ENCODE measurements at regions not wholly inside any gene's neighbourhood (a gene's known extent, or its start where the extent isn't known, plus 50 kb on each side); places are given as distances from the start of the nearest gene placed in this dataset.
"Not testable (repeated sequence)": the region's sequence is repeated elsewhere in the genome, so short reads cannot be mapped to it uniquely, and the experiment has no call there.

DNA sequence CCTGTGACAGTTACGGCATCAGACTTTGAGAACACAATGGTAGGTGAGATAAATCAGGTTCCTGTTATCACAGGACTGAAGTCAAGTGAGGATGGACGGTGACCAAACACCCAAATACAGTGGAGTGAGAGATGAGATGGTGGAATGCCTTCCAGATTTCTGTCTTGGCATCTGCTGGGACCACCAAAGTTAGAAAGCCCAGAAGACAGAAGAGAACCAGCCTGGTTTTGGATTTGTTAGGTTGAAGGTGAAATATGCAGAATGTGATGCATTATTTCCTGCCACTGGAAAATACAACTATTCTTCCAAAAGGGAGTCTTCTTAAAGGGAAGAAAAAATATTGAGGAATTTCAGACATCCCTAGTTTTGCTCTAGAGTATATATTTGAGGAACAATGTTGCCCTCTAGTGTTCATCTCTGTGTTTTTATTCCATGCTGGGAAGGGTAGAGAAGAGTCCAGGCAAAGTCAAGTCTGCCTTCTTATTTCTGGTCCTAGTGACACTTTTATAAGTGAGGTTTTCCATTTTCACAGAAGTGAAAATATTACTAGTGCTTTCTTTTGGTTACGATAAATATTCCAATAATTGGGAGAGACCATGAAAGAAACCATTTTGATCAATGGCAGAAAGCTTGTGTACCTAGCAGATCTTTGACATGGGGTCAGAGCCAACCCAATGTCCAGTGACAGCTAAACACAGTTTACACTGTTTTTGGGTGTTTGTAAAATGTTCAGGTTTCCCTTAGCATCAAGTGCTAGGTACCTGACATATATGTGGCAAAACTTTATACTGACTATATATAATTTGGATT is 142.3 kb upstream of the ANKH start:
- no peak for DNase-seq

DNA sequence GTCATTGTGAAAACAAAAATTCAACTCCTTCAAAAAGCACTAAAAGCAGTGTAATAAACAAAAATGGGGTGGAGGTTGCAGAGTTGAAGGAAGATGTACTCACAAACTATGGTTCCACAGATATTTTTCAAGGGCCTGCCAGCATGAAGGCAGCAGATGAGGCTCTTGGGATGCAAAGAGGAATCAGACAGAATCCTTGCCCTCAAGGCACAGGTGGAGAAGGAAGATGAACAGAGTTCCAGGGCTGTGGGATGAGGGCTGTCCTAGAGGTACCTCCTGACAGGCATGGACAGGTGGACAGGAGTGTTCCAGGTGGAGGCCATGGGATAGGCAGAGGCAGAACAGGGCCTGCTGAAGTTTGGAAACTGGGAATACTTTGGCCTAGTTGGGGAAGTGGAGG is 140.5 kb upstream of the ANKH start:
- DNase-seq = no peak

- DNase-seq = no peak
Observed at GRCh38 chr5:15010936-15011335, 139.4 kb upstream of the ANKH start.

- DNase-seq = no peak
Observed at GRCh38 chr5:15009420-15009819, 137.8 kb upstream of the ANKH start.

- DNase-seq = no peak
Observed at GRCh38 chr5:15008921-15009320, 137.3 kb upstream of the ANKH start.

GRCh38 chr5:15008476-15008875 is 136.9 kb upstream of the ANKH start:
- DNase-seq = peak; percentile 60

DNA sequence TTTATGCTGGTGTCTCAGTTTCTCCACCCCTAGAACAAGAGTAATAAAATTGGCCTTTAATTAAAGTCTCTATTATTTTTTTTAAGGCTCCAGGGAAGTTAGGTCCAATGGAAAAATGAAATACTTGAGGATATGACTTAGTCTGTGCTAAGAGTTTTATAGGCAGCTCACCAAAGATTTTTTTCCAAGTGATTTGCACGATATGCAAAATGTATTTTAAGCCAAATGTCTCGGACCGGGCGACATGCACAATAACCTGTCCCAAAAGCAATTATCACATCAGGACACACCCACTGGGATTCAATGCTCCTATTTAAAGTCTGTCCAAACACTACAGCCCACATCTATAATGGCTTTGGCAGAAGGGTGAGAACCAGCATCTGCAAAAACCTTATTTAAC is 136.1 kb upstream of the ANKH start:
- DNase-seq = no peak

GRCh38 chr5:15004506-15004905 is 132.9 kb upstream of the ANKH start:
- DNase-seq = no peak

- no peak for DNase-seq
Observed at GRCh38 chr5:15003511-15003920, 131.9 kb upstream of the ANKH start.

DNA sequence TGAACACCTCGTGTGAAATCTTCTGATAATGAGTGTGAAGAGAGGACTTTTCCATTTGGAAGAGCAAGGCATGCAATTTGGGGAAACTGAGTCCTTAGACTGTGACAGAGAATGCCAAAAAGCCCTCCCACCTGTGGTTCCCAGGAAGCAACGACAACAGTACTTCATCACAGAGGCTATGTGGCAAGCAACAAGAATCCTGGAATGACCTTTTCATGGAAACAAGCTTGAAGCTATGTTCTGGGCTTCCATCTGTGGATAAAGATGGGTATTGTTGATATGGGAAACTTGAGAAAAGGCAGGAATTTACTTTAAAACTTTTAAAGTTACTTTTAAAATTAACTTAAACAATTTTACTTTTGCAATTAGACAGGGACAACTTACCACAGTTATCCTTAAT is 131.2 kb upstream of the ANKH start:
- no peak for DNase-seq

DNA sequence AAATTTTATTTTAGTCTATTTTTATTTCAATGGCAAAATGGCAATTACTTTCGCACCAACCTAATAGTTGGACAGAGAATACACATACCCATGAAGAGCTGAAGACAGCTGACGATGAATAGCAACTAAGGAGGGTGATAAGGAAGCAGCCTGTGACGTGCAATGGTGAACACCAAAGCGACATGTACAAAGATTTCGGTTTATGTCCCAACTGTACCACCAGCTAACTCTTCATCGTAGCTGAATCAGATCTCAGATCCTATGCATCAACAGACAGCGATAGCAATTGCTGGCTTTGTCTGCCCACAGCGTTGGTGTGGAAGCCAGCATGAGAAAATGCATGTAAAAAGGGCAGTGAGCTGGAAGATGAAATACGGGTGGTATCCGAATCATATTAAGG is 130.6 kb upstream of the ANKH start:
- DNase-seq = no peak

DNA sequence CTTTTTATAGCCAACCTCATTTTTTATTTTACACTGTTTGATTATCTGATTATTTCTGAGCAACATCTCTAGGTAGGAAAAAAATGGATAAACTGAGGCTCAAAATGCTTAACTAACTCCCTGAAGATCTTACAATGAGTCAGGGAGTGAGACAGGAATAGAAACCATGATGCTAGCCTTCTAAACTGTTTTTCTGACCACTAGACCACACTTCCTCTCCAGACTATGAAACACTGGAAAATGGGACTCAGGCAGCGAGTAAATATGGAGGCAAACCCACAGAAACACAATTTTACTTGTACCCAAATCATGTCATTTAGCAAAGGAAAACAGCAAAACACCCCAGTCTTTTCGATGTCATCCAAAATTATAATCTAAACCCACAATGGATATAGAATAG is 129.9 kb upstream of the ANKH start:
- no peak for DNase-seq

GRCh38 chr5:14998491-14998890 is 126.9 kb upstream of the ANKH start:
- no peak for DNase-seq

DNA sequence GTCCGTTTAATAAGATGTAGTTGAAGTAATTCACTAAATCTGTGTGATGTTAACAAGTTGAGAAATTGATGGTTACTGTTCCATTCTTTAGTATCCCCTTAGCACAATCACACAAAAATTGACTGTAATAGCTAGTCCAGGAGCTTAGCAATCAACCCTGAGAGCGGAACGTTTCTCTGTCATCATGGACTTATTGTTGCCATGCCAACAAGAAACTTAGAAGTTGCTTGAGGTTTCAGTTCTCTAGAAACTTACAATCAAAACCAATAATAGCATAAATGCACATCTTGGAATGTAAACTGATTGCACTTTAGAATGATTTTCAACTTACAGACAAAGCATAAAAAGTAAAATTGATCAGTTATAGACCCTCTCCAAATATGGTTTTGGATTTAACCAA is 125.4 kb upstream of the ANKH start:
- no peak for DNase-seq

DNA sequence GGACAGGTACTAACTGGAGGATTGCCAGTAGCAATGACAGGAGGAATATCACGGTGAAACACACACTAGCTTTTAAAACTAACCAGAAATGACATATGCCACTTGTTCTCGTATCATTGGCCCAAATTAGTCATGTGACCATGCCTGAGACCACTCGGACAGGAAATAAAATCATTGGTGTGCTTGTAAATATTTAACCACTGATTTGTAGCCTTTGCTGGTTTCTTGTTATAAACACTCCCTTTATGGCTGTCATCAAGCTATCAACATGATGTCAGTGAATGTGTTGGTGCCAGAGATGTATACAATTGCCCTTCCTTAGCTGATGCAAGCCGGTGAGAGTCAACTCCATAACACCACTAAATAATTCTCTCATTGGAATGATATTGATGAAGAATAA is 123.7 kb upstream of the ANKH start:
- no peak for DNase-seq

- DNase-seq = not testable (repeated sequence)
Observed at GRCh38 chr5:14993459-14994133, 122.0 kb upstream of the ANKH start.

- not testable (repeated sequence) for DNase-seq
Observed at GRCh38 chr5:14992751-14993458, 121.3 kb upstream of the ANKH start.

GRCh38 chr5:14988223-14988622 is 116.6 kb upstream of the ANKH start:
- DNase-seq = no peak

GRCh38 chr5:14986413-14986812 is 114.8 kb upstream of the ANKH start:
- no peak for DNase-seq

DNA sequence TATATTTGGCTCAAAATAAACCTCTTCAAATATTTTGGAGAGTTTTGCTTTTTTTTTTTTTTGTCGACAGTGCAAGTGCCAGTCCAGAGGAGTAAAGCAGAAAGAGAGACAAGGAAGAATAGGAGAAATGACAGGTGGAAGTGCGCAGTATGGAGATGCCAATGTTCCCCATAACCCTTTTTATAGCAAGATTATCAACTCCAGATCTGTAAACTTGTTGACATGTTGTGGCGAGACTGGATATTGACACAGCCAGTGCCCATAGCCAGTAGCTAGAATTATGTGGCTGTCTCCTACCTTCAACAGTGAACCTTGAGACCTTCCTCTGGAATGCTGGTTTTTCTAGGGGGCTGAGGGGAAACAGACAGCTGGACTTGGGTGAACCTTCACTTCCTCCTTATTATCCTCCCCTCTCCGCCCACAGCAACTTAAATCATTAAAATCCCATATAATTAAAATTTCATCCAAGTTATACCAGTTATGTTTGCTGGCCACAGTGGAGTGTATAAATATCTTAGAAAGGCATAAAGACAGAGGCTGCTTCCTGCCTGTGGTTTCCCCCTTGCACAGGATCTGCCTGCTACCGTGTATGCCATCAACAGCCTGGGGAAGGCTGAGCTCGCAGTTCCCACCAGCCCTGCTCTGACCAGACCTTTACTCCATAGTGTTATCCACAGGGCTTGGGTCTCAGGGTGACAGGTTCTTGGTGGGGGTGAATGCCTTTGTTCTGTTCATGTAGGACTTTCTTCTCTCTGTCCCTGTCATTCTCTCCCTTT is 112.3 kb upstream of the ANKH start:
- DNase-seq = no peak

- DNase-seq = no peak
Observed at GRCh38 chr5:14980698-14981097, 109.1 kb upstream of the ANKH start.

- DNase-seq = no peak
Observed at GRCh38 chr5:14977058-14977685, 105.6 kb upstream of the ANKH start.

GRCh38 chr5:14976486-14976885 is 104.9 kb upstream of the ANKH start:
- no peak for DNase-seq
